Uterus (tissue), 3 donors: ENCODE measurements at regions not wholly inside any gene's neighbourhood (a gene's known extent, or its start where the extent isn't known, plus 50 kb on each side); places are given as distances from the start of the nearest gene placed in this dataset.

Experiments
- DNase-seq, 2 donors: peaks; one replicate each; pipeline ENCODE4 v3.0.0-alpha.2; 2019 to 2020
- H3K27ac ChIP-seq, 2 donors: fragments of 200-600 bp; sonication (generic); 1 replicate in 1 of 2; 2 replicates in 1 of 2; pipeline ENCODE4 v1.5.1; 2016 to 2018
- H3K27me3 ChIP-seq, 2 donors: fragments of 200-600 bp; sonication (generic); one replicate each; pipeline ENCODE4 v1.5.1; 2018 to 2019; ENCODE audit warnings: control low read depth in 1 of 2
- H3K36me3 ChIP-seq, 2 donors: fragments of 200-600 bp; sonication (generic); one replicate each; pipeline ENCODE4 v1.5.1; 2019; ENCODE audit warnings: control low read depth in 1 of 2
- H3K4me1 ChIP-seq, 2 donors: fragments of 200-600 bp; sonication (generic); one replicate each; pipeline ENCODE4 v1.5.1; 2018 to 2019; ENCODE audit warnings: control low read depth in 1 of 2
- H3K4me3 ChIP-seq, 2 donors: fragments of 200-600 bp; sonication (generic); 1 replicate in 1 of 2; 2 replicates in 1 of 2; pipeline ENCODE4 v1.5.1; 2018 to 2019; ENCODE audit warnings: mild to moderate bottlenecking in 1 of 2
- H3K9me3 ChIP-seq, 2 donors: fragments of 200-600 bp; sonication (generic); one replicate each; pipeline ENCODE4 v1.5.1; 2019; ENCODE audit warnings: control low read depth in 1 of 2
- CTCF ChIP-seq, 4 experiments: fragments of 200-600 bp in 2 of 4; fragments of 450-650 bp in 2 of 4; sonication (generic) in 2 of 4; IDR thresholded peaks; one replicate each; pipeline ENCODE4 v1.5.1; 2016 to 2019; ENCODE audit warnings: antibody characterized with exemption in 4 of 4, mild to moderate bottlenecking in 2 of 4, moderate library complexity in 1 of 4
- POLR2A ChIP-seq, 2 donors: fragments of 450-650 bp; IDR thresholded peaks; one replicate each; pipeline ENCODE4 v1.6.1; 2016; ENCODE audit warnings: antibody characterized with exemption in 2 of 2, mild to moderate bottlenecking in 1 of 2, moderate library complexity in 1 of 2
- intact Hi-C: fragments of 100-400 bp; cut with DNase I; formaldehyde crosslinking; loops from one replicate; pipeline ENCODE4 v1.15.1; 2023; ENCODE audit warnings: low total_unique reads
- donor health status: DM: yes; HTN: yes; CAD: no.

- Histone ChIP-seq H3K27me3 (no peaks in the 10 kb centered on the region), H3K27ac (no peak overlapping the region), H3K4me1 (no peaks in the 10 kb centered on the region), H3K9me3 (no peaks in the 10 kb centered on the region), H3K4me3 (no peak overlapping the region), H3K36me3 (no peaks in the 10 kb centered on the region)
- no peak for DNase-seq
- TF ChIP-seq CTCF (IDR thresholded peaks at IDR 0.05): no peak
- TF ChIP-seq POLR2A (IDR thresholded peaks at IDR 0.05): no peak
- intact Hi-C loops: no loop called here
Observed at GRCh38 chr3:66907136-66907535, 91.0 kb upstream of the KBTBD8 start.

- no peak for DNase-seq
- H3K9me3 ChIP-seq: no peaks in the 10 kb centered on the region
- TF ChIP-seq POLR2A (IDR thresholded peaks at IDR 0.05) (no peak), CTCF (IDR thresholded peaks at IDR 0.05) (no peak)
- no peaks in the 10 kb centered on the region for H3K4me1 ChIP-seq
- no peaks in the 10 kb centered on the region for H3K36me3 ChIP-seq
- H3K27me3 ChIP-seq: no peaks in the 10 kb centered on the region
- H3K4me3 ChIP-seq: no peak overlapping the region
- intact Hi-C loops: no loop called here
- no peak overlapping the region for H3K27ac ChIP-seq
Observed at GRCh38 chr3:66910266-66911055, 87.6 kb upstream of the KBTBD8 start.

- Histone ChIP-seq H3K4me3 (no peak overlapping the region), H3K27me3 (no peaks in the 10 kb centered on the region), H3K36me3 (no peaks in the 10 kb centered on the region), H3K27ac (no peak overlapping the region), H3K4me1 (no peaks in the 10 kb centered on the region), H3K9me3 (no peaks in the 10 kb centered on the region)
- TF ChIP-seq POLR2A (IDR thresholded peaks at IDR 0.05) (no peak), CTCF (IDR thresholded peaks at IDR 0.05) (no peak)
- intact Hi-C loops: no loop called here
- no peak for DNase-seq
Observed at GRCh38 chr3:66912306-66912705, 85.8 kb upstream of the KBTBD8 start.

- Histone ChIP-seq H3K4me1 (no peaks in the 10 kb centered on the region), H3K9me3 (no peaks in the 10 kb centered on the region), H3K4me3 (no peak overlapping the region), H3K27me3 (no peaks in the 10 kb centered on the region), H3K27ac (no peak overlapping the region), H3K36me3 (no peaks in the 10 kb centered on the region)
- no peak for TF ChIP-seq POLR2A (IDR thresholded peaks at IDR 0.05)
- no peak for TF ChIP-seq CTCF (IDR thresholded peaks at IDR 0.05)
- DNase-seq: no peak
- intact Hi-C loops: no loop called here
Observed at GRCh38 chr3:66922058-66922457, 76.0 kb upstream of the KBTBD8 start.

GRCh38 chr3:66923969-66924368, 74.1 kb upstream of the KBTBD8 start:
- no peaks in the 10 kb centered on the region for H3K36me3 ChIP-seq
- no peaks in the 10 kb centered on the region for H3K4me1 ChIP-seq
- H3K4me3 ChIP-seq: no peak overlapping the region
- H3K27me3 ChIP-seq: no peaks in the 10 kb centered on the region
- DNase-seq: no peak
- no peaks in the 10 kb centered on the region for H3K9me3 ChIP-seq
- TF ChIP-seq POLR2A (IDR thresholded peaks at IDR 0.05): no peak
- no peak for TF ChIP-seq CTCF (IDR thresholded peaks at IDR 0.05)
- H3K27ac ChIP-seq: no peak overlapping the region
- intact Hi-C loops: no loop called here
